GM12875 (cell line): ENCODE measurements at regions not wholly inside any gene's neighbourhood (a gene's known extent, or its start where the extent isn't known, plus 50 kb on each side); places are given as distances from the start of the nearest gene placed in this dataset.

Experiments
- H3K4me3 ChIP-seq: one replicate; pipeline ENCODE4 v1.5.1; 2011; ENCODE audit warnings: low read depth, low read length, control low read depth
- CTCF ChIP-seq: IDR thresholded peaks from 2 replicates; pipeline ENCODE4 v1.5.1; 2011; ENCODE audit warnings: low read depth, mild to moderate bottlenecking, control low read depth, inconsistent platforms, low read length, moderate library complexity, borderline replicate concordance; ENCODE audit not compliant: insufficient read depth

- no peak for TF ChIP-seq CTCF
- no peak overlapping the region for H3K4me3 ChIP-seq
Observed at GRCh38 chr7:89776980-89777379, 377.3 kb upstream of the STEAP1 start.

GRCh38 chr7:89777499-89777898 lies 376.8 kb upstream of the STEAP1 start:
- no peak overlapping the region for H3K4me3 ChIP-seq
- TF ChIP-seq CTCF: no peak

GRCh38 chr7:89780291-89780690 lies 374.0 kb upstream of the STEAP1 start:
- TF ChIP-seq CTCF: no peak
- H3K4me3 ChIP-seq: no peak overlapping the region

- H3K4me3 ChIP-seq: no peak overlapping the region
- no peak for TF ChIP-seq CTCF
Observed at GRCh38 chr7:89796481-89796880, 357.8 kb upstream of the STEAP1 start.

GRCh38 chr7:89797965-89798598 lies 356.2 kb upstream of the STEAP1 start:
- no peak overlapping the region for H3K4me3 ChIP-seq
- TF ChIP-seq CTCF: no peak

GRCh38 chr7:89798599-89798996 lies 355.7 kb upstream of the STEAP1 start:
- no peak overlapping the region for H3K4me3 ChIP-seq
- no peak for TF ChIP-seq CTCF

GRCh38 chr7:89800761-89801160 lies 353.5 kb upstream of the STEAP1 start:
- H3K4me3 ChIP-seq: no peak overlapping the region
- TF ChIP-seq CTCF: no peak
